SKM-1 (cell line): ENCODE measurements at regions not wholly inside any gene's neighbourhood (a gene's known extent, or its start where the extent isn't known, plus 50 kb on each side); places are given as distances from the start of the nearest gene placed in this dataset.

Experiments used
- DNase-seq: peaks from one replicate; lab custom pipeline; 2025; ENCODE audit not compliant: unreplicated experiment; lab: John Stamatoyannopoulos, UW

- no peak for DNase-seq
These were observed 104.5 kb downstream of the NGF start for GRCh38 chr1:115233598-115233997.

GRCh38 chr1:115230281-115230680 lies 107.8 kb downstream of the NGF start:
- no peak for DNase-seq

- DNase-seq, result no peak
These were observed 109.0 kb downstream of the NGF start for GRCh38 chr1:115229016-115229415.

GRCh38 chr1:115228191-115228590 lies 109.9 kb downstream of the NGF start:
- DNase-seq, result no peak

- no peak for DNase-seq
These were observed 110.5 kb downstream of the NGF start for GRCh38 chr1:115227346-115228082.

- no peak for DNase-seq
These were observed 111.9 kb downstream of the NGF start for GRCh38 chr1:115225993-115226685.

- no peak for DNase-seq
These were observed 113.4 kb downstream of the NGF start for GRCh38 chr1:115224636-115225035.

- no peak for DNase-seq
These were observed 115.2 kb downstream of the NGF start for GRCh38 chr1:115222616-115223402.

GRCh38 chr1:115220340-115221270 lies 117.4 kb downstream of the NGF start:
- DNase-seq, result no peak

GRCh38 chr1:115219927-115220326 lies 118.1 kb downstream of the NGF start:
- no peak for DNase-seq

- no peak for DNase-seq
These were observed 119.3 kb downstream of the NGF start for GRCh38 chr1:115218699-115219098.

GRCh38 chr1:115218034-115218405 lies 120.0 kb downstream of the NGF start:
- DNase-seq, result no peak

- DNase-seq, result no peak
These were observed 120.7 kb downstream of the NGF start for GRCh38 chr1:115217150-115218033.

GRCh38 chr1:115215703-115216521 lies 122.1 kb downstream of the NGF start:
- no peak for DNase-seq

- no peak for DNase-seq
These were observed 122.9 kb downstream of the NGF start for GRCh38 chr1:115215110-115215509.

GRCh38 chr1:115214098-115214497 lies 124.0 kb downstream of the NGF start:
- no peak for DNase-seq

GRCh38 chr1:115213130-115213529 lies 123.8 kb upstream of the TSPAN2 start:
- no peak for DNase-seq

GRCh38 chr1:115211071-115211745 lies 121.9 kb upstream of the TSPAN2 start:
- no peak for DNase-seq
